ENCODE measurements at regions not wholly inside any gene's neighbourhood (a gene's known extent, or its start where the extent isn't known, plus 50 kb on each side); places are given as distances from the start of the nearest gene placed in this dataset.

- BruUV-seq (replicated peaks) = no TSS peak
- H3K27me3 ChIP-seq (ENCODE audit: control insufficient read depth, insufficient read depth, low read length) = no peaks in the 10 kb centered on the region
- H3K9me3 ChIP-seq (ENCODE audit: control insufficient read depth, insufficient read depth, low read depth, low read length) = no peaks in the 10 kb centered on the region
- no peak overlapping the region for H3K4me3 ChIP-seq (ENCODE audit: low read depth in 2 of 2, low read length in 2 of 2)
- H3K27ac ChIP-seq (ENCODE audit: low read length) = no peak overlapping the region
- ChIA-PET POLR2A (no interaction called here), CTCF (no interaction called here)
- H3K4me1 ChIP-seq (ENCODE audit: control insufficient read depth, insufficient read depth, low read length) = no peaks in the 10 kb centered on the region
- H3K36me3 ChIP-seq (ENCODE audit: control insufficient read depth, insufficient read depth, low read length) = no peaks in the 10 kb centered on the region
- DNase-seq (ENCODE audit: low read depth, low spot score) (no peak), ATAC-seq (no peak)
- intact Hi-C loops (cut with micrococcal nuclease; ENCODE audit: unreplicated experiment) (no loop called here), in situ Hi-C loops (cut with HindIII; ENCODE audit: low pct_unique_long_range_greater_than_20kb, low sequenced_read_pairs) (no loop called here)
- TF ChIP-seq REST (IDR thresholded peaks at IDR 0.05; ENCODE audit: insufficient read depth in 1 of 2, low read depth in 2 of 2, low read length in 1 of 2) (no peak), POLR2AphosphoS5 (IDR thresholded peaks at IDR 0.05; ENCODE audit: low read depth, low read length) (no peak), TCF7L2 (IDR thresholded peaks at IDR 0.05; ENCODE audit: low read depth, low read length) (no peak), SIN3A (IDR thresholded peaks at IDR 0.05; ENCODE audit: borderline replicate concordance, insufficient read depth, low read depth, low read length) (no peak), CTCF (IDR thresholded peaks at IDR 0.05) (no peak)
These were observed 193.8 kb upstream of the MMADHC start for GRCh38 chr2:149781263-149781808.

GRCh38 chr2:149773006-149773405, 185.4 kb upstream of the MMADHC start:
- TF ChIP-seq SIN3A (IDR thresholded peaks at IDR 0.05; ENCODE audit: borderline replicate concordance, insufficient read depth, low read depth, low read length) = no peak
- TF ChIP-seq CTCF (IDR thresholded peaks at IDR 0.05) = no peak
- no peak for TF ChIP-seq REST (IDR thresholded peaks at IDR 0.05; ENCODE audit: insufficient read depth in 1 of 2, low read depth in 2 of 2, low read length in 1 of 2)
- TF ChIP-seq TCF7L2 (IDR thresholded peaks at IDR 0.05; ENCODE audit: low read depth, low read length) = no peak
- TF ChIP-seq POLR2AphosphoS5 (IDR thresholded peaks at IDR 0.05; ENCODE audit: low read depth, low read length) = no peak
- H3K4me1 ChIP-seq (ENCODE audit: control insufficient read depth, insufficient read depth, low read length) = peaks cover 14% of the 10 kb centered on the region
- ATAC-seq = no peak
- in situ Hi-C loops (cut with HindIII; ENCODE audit: low pct_unique_long_range_greater_than_20kb, low sequenced_read_pairs) = no loop called here
- no peaks in the 10 kb centered on the region for H3K36me3 ChIP-seq (ENCODE audit: control insufficient read depth, insufficient read depth, low read length)
- intact Hi-C loops (cut with micrococcal nuclease; ENCODE audit: unreplicated experiment) = no loop called here
- ChIA-PET CTCF (no interaction called here), POLR2A (no interaction called here)
- no peaks in the 10 kb centered on the region for H3K27me3 ChIP-seq (ENCODE audit: control insufficient read depth, insufficient read depth, low read length)
- no peak for DNase-seq (ENCODE audit: low read depth, low spot score)
- no peak overlapping the region; the same call in 1 of the 2 replicates for H3K27ac ChIP-seq (ENCODE audit: low read length)
- BruUV-seq (replicated peaks) = no TSS peak
- H3K9me3 ChIP-seq (ENCODE audit: control insufficient read depth, insufficient read depth, low read depth, low read length) = no peaks in the 10 kb centered on the region
- H3K4me3 ChIP-seq (ENCODE audit: low read depth in 2 of 2, low read length in 2 of 2) = no peak overlapping the region
